HG02798 (cell line): ENCODE measurements at regions not wholly inside any gene's neighbourhood (a gene's known extent, or its start where the extent isn't known, plus 50 kb on each side); places are given as distances from the start of the nearest gene placed in this dataset.

ENCODE experiments used
- ATAC-seq: cut with Tn5 transposase; IDR thresholded peaks from one replicate; pipeline ENCODE4 v1.9.1; 2021; ENCODE audit warnings: mild to moderate bottlenecking; ENCODE audit not compliant: unreplicated experiment, poor library complexity

- no peak for ATAC-seq
These were observed 306.2 kb downstream of the PIK3R1 start for GRCh38 chr5:68521776-68522175.

- no peak for ATAC-seq
These were observed 307.3 kb downstream of the PIK3R1 start for GRCh38 chr5:68522863-68523262.

GRCh38 chr5:68528821-68529273, 313.3 kb downstream of the PIK3R1 start:
- no peak for ATAC-seq

GRCh38 chr5:68529581-68529980, 314.0 kb downstream of the PIK3R1 start:
- ATAC-seq = no peak

GRCh38 chr5:68531970-68532369, 316.4 kb downstream of the PIK3R1 start:
- no peak for ATAC-seq

- no peak for ATAC-seq
These were observed 317.5 kb downstream of the PIK3R1 start for GRCh38 chr5:68533051-68533450.

GRCh38 chr5:68533571-68534084, 318.1 kb downstream of the PIK3R1 start:
- no peak for ATAC-seq

- ATAC-seq = no peak
These were observed 318.8 kb downstream of the PIK3R1 start for GRCh38 chr5:68534131-68534940.

- ATAC-seq = no peak
These were observed 319.5 kb downstream of the PIK3R1 start for GRCh38 chr5:68534956-68535520.

- ATAC-seq = no peak
These were observed 323.4 kb downstream of the PIK3R1 start for GRCh38 chr5:68538814-68539420.

GRCh38 chr5:68540798-68541590, 325.4 kb downstream of the PIK3R1 start:
- no peak for ATAC-seq

- ATAC-seq = no peak
These were observed 326.7 kb downstream of the PIK3R1 start for GRCh38 chr5:68542207-68542606.

- ATAC-seq = no peak
These were observed 327.7 kb downstream of the PIK3R1 start for GRCh38 chr5:68543212-68543611.

GRCh38 chr5:68544091-68544647, 328.6 kb downstream of the PIK3R1 start:
- ATAC-seq = no peak

GRCh38 chr5:68544648-68545552, 329.3 kb downstream of the PIK3R1 start:
- no peak for ATAC-seq

- ATAC-seq = no peak
These were observed 330.2 kb downstream of the PIK3R1 start for GRCh38 chr5:68545636-68546295.

GRCh38 chr5:68547056-68547455, 331.5 kb downstream of the PIK3R1 start:
- ATAC-seq = no peak

- ATAC-seq = no peak
These were observed 332.1 kb downstream of the PIK3R1 start for GRCh38 chr5:68547622-68548021.
